ENCODE measurements at regions not wholly inside any gene's neighbourhood (a gene's known extent, or its start where the extent isn't known, plus 50 kb on each side); places are given as distances from the start of the nearest gene placed in this dataset.

GRCh38 chr2:52974127-52974526, 793.5 kb upstream of the CHAC2 start:
- no peak for TF ChIP-seq CTCF (IDR thresholded peaks at IDR 0.05; ENCODE audit: control insufficient read depth, extremely low read depth, insufficient read depth)
- no peak for DNase-seq (ENCODE audit: low read depth)
- H3K4me3 ChIP-seq (ENCODE audit: low read depth, low read length): no peak overlapping the region

DNA sequence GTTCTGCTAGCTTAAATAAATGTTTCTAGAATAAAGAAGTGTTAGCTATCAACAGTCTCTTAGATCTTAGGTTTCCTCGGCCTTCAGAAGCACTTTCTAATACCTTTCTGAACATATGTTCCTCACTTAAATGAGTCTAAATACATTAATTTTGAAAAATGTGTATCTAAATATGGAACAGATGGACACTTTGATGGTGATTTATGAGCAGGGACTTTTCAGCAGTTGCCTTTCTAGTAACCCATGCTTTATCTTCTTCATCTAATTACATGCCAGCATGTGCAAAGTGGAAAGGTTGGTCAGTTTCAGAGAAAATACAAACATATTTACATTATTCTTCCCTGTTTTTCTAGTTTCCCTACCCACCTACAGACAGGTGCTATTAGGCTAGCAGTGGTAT, 797.0 kb upstream of the CHAC2 start:
- H3K4me3 ChIP-seq (ENCODE audit: low read depth, low read length): no peak overlapping the region
- no peak for TF ChIP-seq CTCF (IDR thresholded peaks at IDR 0.05; ENCODE audit: control insufficient read depth, extremely low read depth, insufficient read depth)
- no peak for DNase-seq (ENCODE audit: low read depth)

DNA sequence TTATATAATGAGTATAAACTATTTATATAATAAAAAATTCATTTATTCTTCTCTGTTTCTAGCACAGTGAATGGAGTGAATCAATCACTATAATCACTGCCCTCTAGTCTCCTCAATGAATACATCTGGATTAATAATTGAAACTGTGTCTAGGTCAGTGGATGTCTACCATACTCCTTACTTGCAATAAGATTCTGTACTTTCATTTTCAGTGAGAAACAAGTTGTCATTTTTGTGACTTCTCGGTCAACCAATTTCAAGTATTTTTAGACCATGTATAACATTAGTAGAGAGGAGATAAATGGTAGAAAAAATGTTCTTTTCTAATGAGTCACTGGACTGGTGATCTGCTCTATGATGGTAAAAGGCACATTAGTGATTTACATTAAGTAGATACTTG, 799.6 kb upstream of the CHAC2 start:
- DNase-seq (ENCODE audit: low read depth): no peak
- no peak for TF ChIP-seq CTCF (IDR thresholded peaks at IDR 0.05; ENCODE audit: control insufficient read depth, extremely low read depth, insufficient read depth)
- no peak overlapping the region for H3K4me3 ChIP-seq (ENCODE audit: low read depth, low read length)

- no peak for DNase-seq (ENCODE audit: low read depth)
- H3K4me3 ChIP-seq (ENCODE audit: low read depth, low read length): no peak overlapping the region
- no peak for TF ChIP-seq CTCF (IDR thresholded peaks at IDR 0.05; ENCODE audit: control insufficient read depth, extremely low read depth, insufficient read depth)
These were observed 802.6 kb upstream of the CHAC2 start for GRCh38 chr2:52964916-52965530.

DNA sequence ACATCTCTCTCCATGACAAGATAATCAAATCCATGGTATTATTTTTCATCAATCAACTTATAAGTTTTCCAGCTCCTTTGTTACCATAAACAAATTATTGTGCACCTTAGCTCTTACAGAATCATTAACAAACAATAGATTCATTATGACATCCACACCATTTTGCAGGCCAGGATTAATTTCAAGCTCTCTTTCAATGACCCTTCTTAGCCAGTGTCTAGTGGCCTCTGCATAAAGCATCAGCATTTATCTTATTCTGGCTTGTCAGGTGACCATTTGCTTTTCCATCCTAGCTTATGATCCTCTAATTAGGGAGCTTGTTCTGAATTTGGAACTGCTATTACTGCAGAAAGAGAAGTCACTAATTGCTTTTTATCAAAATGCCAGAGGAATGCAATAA, 806.2 kb upstream of the CHAC2 start:
- H3K4me3 ChIP-seq (ENCODE audit: low read depth, low read length): no peak overlapping the region
- DNase-seq (ENCODE audit: low read depth): no peak
- TF ChIP-seq CTCF (IDR thresholded peaks at IDR 0.05; ENCODE audit: control insufficient read depth, extremely low read depth, insufficient read depth): no peak

- H3K4me3 ChIP-seq (ENCODE audit: low read depth, low read length): no peak overlapping the region
- TF ChIP-seq CTCF (IDR thresholded peaks at IDR 0.05; ENCODE audit: control insufficient read depth, extremely low read depth, insufficient read depth): no peak
- DNase-seq (ENCODE audit: low read depth): no peak
These were observed 806.7 kb upstream of the CHAC2 start for GRCh38 chr2:52960881-52961280.

DNA sequence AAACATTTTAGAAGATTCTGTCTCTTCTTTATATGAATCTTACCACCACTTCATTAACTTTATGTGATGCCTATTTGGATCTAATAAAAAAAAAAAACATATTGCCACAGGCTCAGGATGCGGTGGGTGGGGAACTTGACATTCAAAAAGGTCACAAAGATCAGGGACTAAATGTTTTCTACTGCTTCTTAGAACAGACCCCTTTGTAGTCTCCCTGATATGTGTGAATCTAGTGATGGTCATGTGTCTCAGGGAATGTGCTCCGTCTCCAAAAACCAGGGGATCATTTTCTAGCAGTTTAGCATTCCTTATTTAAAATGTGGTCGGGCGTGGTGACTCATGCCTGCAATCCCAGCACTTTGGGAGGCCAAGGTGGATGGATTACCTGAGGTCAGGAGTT, 807.8 kb upstream of the CHAC2 start:
- TF ChIP-seq CTCF (IDR thresholded peaks at IDR 0.05; ENCODE audit: control insufficient read depth, extremely low read depth, insufficient read depth): no peak
- DNase-seq (ENCODE audit: low read depth): no peak

More for the DNA sequence above, 807.8 kb upstream of the CHAC2 start:
- no peak overlapping the region for H3K4me3 ChIP-seq (ENCODE audit: low read depth, low read length)

All from LNCaP clone FGC (cell line).